ENCODE measurements at regions not wholly inside any gene's neighbourhood (a gene's known extent, or its start where the extent isn't known, plus 50 kb on each side); places are given as distances from the start of the nearest gene placed in this dataset.

- TF ChIP-seq, protein P1, sequence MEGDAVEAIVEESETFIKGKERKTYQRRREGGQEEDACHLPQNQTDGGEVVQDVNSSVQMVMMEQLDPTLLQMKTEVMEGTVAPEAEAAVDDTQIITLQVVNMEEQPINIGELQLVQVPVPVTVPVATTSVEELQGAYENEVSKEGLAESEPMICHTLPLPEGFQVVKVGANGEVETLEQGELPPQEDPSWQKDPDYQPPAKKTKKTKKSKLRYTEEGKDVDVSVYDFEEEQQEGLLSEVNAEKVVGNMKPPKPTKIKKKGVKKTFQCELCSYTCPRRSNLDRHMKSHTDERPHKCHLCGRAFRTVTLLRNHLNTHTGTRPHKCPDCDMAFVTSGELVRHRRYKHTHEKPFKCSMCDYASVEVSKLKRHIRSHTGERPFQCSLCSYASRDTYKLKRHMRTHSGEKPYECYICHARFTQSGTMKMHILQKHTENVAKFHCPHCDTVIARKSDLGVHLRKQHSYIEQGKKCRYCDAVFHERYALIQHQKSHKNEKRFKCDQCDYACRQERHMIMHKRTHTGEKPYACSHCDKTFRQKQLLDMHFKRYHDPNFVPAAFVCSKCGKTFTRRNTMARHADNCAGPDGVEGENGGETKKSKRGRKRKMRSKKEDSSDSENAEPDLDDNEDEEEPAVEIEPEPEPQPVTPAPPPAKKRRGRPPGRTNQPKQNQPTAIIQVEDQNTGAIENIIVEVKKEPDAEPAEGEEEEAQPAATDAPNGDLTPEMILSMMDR (IDR thresholded peaks at IDR 0.05; ENCODE audit: insufficient read depth, low read length, poor library complexity, severe bottlenecking) = no peak
- no peak for TF ChIP-seq EZH2phosphoT487 (conservative IDR thresholded peaks at IDR 0.05; ENCODE audit: low read length)
Observed at GRCh38 chr17:71436479-71436878, 684.3 kb upstream of the SOX9 start.
